ENCODE measurements at regions not wholly inside any gene's neighbourhood (a gene's known extent, or its start where the extent isn't known, plus 50 kb on each side); places are given as distances from the start of the nearest gene placed in this dataset.

- DNase-seq = no peak
- no peak overlapping the region for H2BK12ac ChIP-seq (ENCODE audit: insufficient read length, low read depth, low read length)
- H3K9me3 ChIP-seq (ENCODE audit: control insufficient read depth, low read depth, low read length) = no peaks in the 10 kb centered on the region
- H3K56ac ChIP-seq (ENCODE audit: insufficient read length, low read depth, low read length) = no peak overlapping the region
- no peak overlapping the region for H3K4me2 ChIP-seq (ENCODE audit: insufficient read depth, insufficient read length, low read length)
- no peak overlapping the region for H3K27ac ChIP-seq (ENCODE audit: insufficient read length, low read depth, low read length)
- no peak overlapping the region for H3T11ph ChIP-seq (ENCODE audit: low read length)
- no peak overlapping the region for H4K5ac ChIP-seq (ENCODE audit: insufficient read length, low read depth, low read length)
- Mint-ChIP-seq H3K27me3 (ENCODE audit: low read depth) (peaks cover 1% of the 10 kb centered on the region; the same call in 1 of the 2 replicates), H3K27ac (no peak overlapping the region), H3K9me3 (no peaks in the 10 kb centered on the region; a peak in 1 of 5 replicates), H3K36me3 (ENCODE audit: insufficient read depth in 1 of 3, low read depth in 3 of 3) (no peaks in the 10 kb centered on the region), H3K4me1 (no peaks in the 10 kb centered on the region), H3K4me3 (no peak overlapping the region)
- H3K4ac ChIP-seq (ENCODE audit: low read depth, low read length) = no peak overlapping the region
- no peak overlapping the region for H2BK15ac ChIP-seq (ENCODE audit: low read depth, low read length)
- H3K23ac ChIP-seq (ENCODE audit: insufficient read length, low read depth, low read length) = no peak overlapping the region
- H4K8ac ChIP-seq (replicated peaks; ENCODE audit: insufficient read length, low read depth, low read length) = no peak overlapping the region
- H3K27me3 ChIP-seq (ENCODE audit: insufficient read depth, low read length) = no peaks in the 10 kb centered on the region
- H2BK20ac ChIP-seq (ENCODE audit: low read depth, low read length, poor library complexity, severe bottlenecking) = no peak overlapping the region
- H2BK120ac ChIP-seq (ENCODE audit: low read depth, low read length, poor library complexity, severe bottlenecking) = no peak overlapping the region
- H2AK5ac ChIP-seq (ENCODE audit: insufficient read length, low read length) = no peak overlapping the region
- no peaks in the 10 kb centered on the region for H3K79me2 ChIP-seq (ENCODE audit: insufficient read depth, low read length)
- H2BK5ac ChIP-seq (ENCODE audit: insufficient read length, low read length) = no peak overlapping the region
- no peak overlapping the region for H2AFZ ChIP-seq (ENCODE audit: low read length)
- WGBS (ENCODE audit: extremely low coverage, insufficient read length, low lambda C conversion rate) = no CpG with 5 or more reads among the region's 4 CpGs
- no peak overlapping the region for H3K18ac ChIP-seq (ENCODE audit: insufficient read length, low read depth, low read length)
- H3K14ac ChIP-seq (ENCODE audit: insufficient read depth, low read length) = no peak overlapping the region
- no peaks in the 10 kb centered on the region for H3K23me2 ChIP-seq (ENCODE audit: insufficient read length, low read depth, low read length, poor library complexity, severe bottlenecking)
- H4K20me1 ChIP-seq (ENCODE audit: control insufficient read depth, insufficient read depth, insufficient read length) = no peaks in the 10 kb centered on the region
- H3K9ac ChIP-seq (ENCODE audit: extremely low read depth, insufficient read length, low read length) = no peak overlapping the region
- no peak overlapping the region for H4K91ac ChIP-seq (ENCODE audit: insufficient read length, low read depth, low read length)
- H3K4me1 ChIP-seq (ENCODE audit: insufficient read depth, low read length) = no peaks in the 10 kb centered on the region
- no peak for TF ChIP-seq CTCF (conservative IDR thresholded peaks at IDR 0.05)
- H3K79me1 ChIP-seq (ENCODE audit: insufficient read depth, low read depth, low read length, poor library complexity, severe bottlenecking) = no peaks in the 10 kb centered on the region
Measured at GRCh38 chr6:8352966-8353340, 82.4 kb downstream of the SLC35B3 start.

Data from H9 (cell line).